ENCODE measurements at regions not wholly inside any gene's neighbourhood (a gene's known extent, or its start where the extent isn't known, plus 50 kb on each side); places are given as distances from the start of the nearest gene placed in this dataset.

DNA sequence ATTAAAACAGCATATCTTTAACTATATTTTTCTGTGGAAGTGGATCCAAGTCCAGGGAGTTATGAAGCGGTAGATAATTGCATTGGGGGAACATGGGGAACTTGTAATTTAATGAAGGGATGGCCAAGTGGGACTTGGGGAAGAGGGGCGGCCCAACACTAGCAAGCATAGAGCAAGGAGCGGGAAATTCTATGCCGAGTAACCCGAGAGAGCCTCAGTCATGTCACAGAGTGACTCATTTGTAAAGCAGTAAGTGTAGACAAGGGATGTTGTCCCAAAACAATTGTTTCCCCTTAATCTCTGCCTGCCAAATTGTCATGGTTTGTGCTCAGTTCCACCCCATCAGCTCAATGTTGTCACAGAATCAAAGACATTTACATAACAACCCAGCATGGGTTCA lies 620.1 kb downstream of the AJAP1 start:
- no peaks in the 10 kb centered on the region for H3K27me3 Mint-ChIP-seq
- ATAC-seq (replicated peaks) (no peak), DNase-seq (no peak)
- peaks cover 0 to 2% of the 10 kb centered on the region in 2 donors for H3K9me3 Mint-ChIP-seq
- no peak overlapping the region for H3K27ac Mint-ChIP-seq
- H3K4me3 Mint-ChIP-seq: no peak overlapping the region
- no peaks in the 10 kb centered on the region for H3K36me3 Mint-ChIP-seq
- no peaks in the 10 kb centered on the region for H3K4me1 Mint-ChIP-seq

DNA sequence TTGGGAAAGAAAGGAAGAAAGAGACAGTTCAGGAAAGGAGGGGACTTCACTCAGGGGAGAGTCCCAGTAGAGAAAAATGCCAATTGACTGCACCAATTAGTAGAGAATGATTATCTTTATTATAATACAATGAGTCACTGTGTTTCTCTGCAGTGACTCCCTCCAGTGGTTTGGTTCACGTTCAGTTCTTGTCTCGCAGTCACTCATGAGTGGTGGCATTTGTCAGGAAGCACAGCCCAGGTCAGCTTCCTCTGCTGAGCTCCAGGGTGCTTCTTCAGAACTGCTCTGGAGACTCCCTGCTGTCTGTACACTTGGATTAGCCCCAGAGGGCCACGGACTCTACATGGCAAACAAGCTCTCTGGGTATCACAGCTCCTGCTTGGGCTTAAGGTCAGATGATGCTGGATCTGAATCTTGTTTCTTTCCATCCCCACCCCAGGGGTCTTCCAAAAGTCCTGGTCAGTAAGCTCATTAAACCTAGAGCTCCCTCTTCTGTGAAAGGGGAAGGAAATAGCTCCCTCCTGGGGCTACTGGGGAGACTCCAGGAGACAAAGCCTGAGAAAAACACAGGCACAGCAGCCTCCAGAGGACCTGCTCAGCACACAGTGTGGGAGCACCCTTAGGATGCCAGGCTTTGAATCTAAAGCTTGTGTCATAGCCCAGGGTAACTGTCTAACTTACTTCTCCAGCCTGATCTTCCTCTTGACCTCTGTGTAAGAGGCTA lies 619.0 kb downstream of the AJAP1 start:
- Mint-ChIP-seq H3K4me1 (no peaks in the 10 kb centered on the region), H3K4me3 (no peak overlapping the region), H3K36me3 (peaks cover 0 to 4% of the 10 kb centered on the region in 2 donors), H3K9me3 (peaks cover 6 to 9% of the 10 kb centered on the region in 2 donors), H3K27ac (no peak overlapping the region), H3K27me3 (peaks cover 0 to 3% of the 10 kb centered on the region in 2 donors)
- ATAC-seq (replicated peaks): peak in 1 of 2 donors; percentile 65
- DNase-seq: no peak

DNA sequence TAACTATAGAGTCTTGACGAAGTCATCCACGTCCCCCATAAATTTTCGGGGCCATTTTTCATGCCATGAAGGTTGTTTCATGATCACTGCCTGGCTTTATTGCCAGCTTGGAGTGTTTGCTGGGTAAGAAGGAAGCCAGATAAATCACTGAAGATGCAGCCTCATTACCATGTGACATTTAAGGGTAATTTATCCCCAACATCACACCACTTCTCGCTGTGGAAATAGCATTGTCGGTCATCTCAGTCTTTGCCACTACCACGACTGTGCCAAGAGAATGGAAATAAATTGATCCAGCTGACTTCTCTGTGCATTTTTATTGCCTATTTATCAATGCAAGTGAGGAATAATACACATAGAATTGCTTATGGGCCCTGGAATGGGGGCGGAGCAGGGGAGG lies 617.9 kb downstream of the AJAP1 start:
- ATAC-seq (replicated peaks): no peak
- Mint-ChIP-seq H3K27ac (no peak overlapping the region), H3K4me1 (no peaks in the 10 kb centered on the region), H3K9me3 (peaks cover 7 to 9% of the 10 kb centered on the region in 2 donors), H3K27me3 (peaks cover 0 to 12% of the 10 kb centered on the region in 2 donors), H3K36me3 (peaks cover 0 to 4% of the 10 kb centered on the region in 2 donors), H3K4me3 (no peak overlapping the region)
- no peak for DNase-seq

DNA sequence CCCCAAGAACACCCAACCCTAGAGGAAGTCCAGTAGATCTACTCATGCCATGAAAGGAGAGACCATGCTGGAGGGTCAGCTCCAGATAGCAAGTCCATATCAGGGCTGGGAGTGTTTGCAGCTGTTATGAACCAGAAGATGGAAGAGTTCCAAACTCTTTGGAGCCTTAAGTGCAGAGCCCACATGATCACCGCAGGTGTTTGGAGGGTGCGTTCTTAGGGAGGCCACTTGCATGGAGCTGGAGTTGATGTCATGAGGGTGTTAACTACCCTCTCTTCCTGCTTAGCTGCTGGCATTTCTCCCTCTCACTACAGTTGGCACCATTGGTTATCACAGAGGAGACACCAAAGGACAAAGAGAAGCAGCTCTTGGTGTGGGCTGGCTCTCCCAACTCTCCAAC lies 616.9 kb downstream of the AJAP1 start:
- Mint-ChIP-seq H3K27ac (no peak overlapping the region), H3K36me3 (peaks cover 0 to 4% of the 10 kb centered on the region in 2 donors), H3K4me1 (no peaks in the 10 kb centered on the region), H3K4me3 (no peak overlapping the region), H3K9me3 (peaks cover 7 to 9% of the 10 kb centered on the region in 2 donors), H3K27me3 (peaks cover 0 to 12% of the 10 kb centered on the region in 2 donors)
- ATAC-seq (replicated peaks) (no peak), DNase-seq (no peak)

DNA sequence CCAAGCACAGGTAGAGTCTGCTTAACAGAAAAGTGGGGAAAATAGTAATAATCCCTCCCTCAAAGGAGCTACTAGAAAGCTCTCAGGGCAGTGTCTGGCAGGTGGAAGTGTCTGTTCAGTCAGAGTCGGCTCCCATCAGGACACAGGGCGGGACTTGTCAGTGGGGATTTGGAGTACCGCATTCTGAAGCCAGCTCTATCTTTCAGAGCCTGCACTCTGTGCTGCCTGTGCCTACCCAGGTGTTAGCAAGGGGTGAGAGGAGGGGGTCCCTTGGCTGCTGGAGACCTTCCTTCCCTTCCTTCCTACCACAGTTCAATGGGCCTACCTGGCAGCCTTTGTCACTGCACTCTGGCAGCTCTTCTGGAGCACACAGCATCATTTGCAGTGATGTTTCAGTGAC lies 615.5 kb downstream of the AJAP1 start:
- Mint-ChIP-seq H3K9me3 (peaks cover 7 to 9% of the 10 kb centered on the region in 2 donors), H3K4me3 (no peak overlapping the region), H3K36me3 (peaks cover 0 to 4% of the 10 kb centered on the region in 2 donors), H3K4me1 (no peaks in the 10 kb centered on the region), H3K27me3 (peaks cover 0 to 18% of the 10 kb centered on the region in 2 donors), H3K27ac (no peak overlapping the region)
- ATAC-seq (replicated peaks): no peak
- DNase-seq: no peak

DNA sequence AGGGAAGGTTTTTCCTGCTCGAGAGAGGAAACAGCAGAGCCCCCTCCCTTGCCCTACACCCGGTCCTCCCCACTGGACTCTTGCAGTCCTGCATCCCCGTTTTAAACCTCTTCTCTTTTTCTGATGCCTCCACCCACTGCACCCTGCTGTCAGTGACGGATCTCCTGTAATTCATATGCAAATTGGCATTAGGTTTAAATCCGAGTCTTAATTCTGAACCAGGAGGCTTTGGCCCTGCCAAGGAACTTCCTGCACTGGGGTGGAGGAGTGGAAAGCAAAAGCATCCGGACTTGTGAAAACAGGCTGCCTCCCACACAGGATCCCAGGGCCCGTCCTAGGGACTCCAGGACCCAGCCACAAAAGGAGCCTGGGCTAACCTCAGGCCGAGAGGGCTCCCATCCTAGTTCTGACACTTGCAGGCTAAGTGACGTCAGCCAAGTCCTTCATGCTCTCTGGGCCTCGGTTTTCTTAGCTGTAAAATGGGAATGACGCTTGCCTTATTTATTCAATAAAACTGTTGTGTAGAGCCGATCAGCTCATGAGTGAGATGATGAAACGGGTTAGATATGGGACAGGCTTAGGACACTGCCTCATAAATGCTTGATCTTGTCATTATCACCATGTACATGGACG lies 613.3 kb downstream of the AJAP1 start:
- Mint-ChIP-seq H3K27ac (no peak overlapping the region), H3K4me1 (no peaks in the 10 kb centered on the region), H3K9me3 (peaks cover 11 to 13% of the 10 kb centered on the region in 2 donors), H3K36me3 (peaks cover 0 to 4% of the 10 kb centered on the region in 2 donors), H3K4me3 (no peak overlapping the region), H3K27me3 (peaks cover 0 to 18% of the 10 kb centered on the region in 2 donors)
- DNase-seq (no peak), ATAC-seq (replicated peaks) (no peak)

DNA sequence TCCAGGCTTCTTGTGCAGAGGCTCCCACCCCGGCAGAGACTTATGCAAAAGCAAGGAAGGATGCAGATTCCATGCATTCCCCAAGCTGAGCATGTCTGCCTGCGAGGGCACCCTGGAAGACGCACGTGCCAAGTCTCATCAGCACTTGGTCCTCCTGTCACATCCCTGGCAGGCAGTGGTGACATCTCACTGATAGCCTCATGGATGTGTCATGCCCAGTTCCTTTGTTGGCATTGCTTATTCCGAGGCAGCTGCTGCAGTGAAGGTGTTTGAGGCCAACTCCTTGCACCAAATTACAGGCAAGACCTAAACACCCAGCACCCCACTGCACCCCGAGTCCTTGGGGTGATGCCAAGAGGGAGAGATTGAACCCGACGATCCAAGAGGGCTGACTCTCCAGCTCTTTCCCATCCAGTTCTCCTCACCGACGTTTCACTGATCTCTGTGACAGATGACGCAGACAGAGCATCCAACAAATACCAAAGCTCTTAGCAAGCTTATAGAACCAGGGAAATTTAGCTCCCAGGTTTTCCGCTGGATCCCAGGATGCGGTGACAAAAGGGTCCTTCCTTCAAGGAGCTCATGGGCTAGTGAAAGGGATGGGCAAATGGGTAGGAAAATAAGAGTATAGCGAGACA lies 611.1 kb downstream of the AJAP1 start:
- no peak for DNase-seq
- H3K27me3 Mint-ChIP-seq: peaks cover 0 to 18% of the 10 kb centered on the region in 2 donors
- no peak overlapping the region for H3K27ac Mint-ChIP-seq
- no peaks in the 10 kb centered on the region for H3K4me1 Mint-ChIP-seq
- H3K9me3 Mint-ChIP-seq: peaks cover 13% of the 10 kb centered on the region in 2 donors
- no peak overlapping the region for H3K4me3 Mint-ChIP-seq
- no peak for ATAC-seq (replicated peaks)
- peaks cover 0 to 4% of the 10 kb centered on the region in 2 donors for H3K36me3 Mint-ChIP-seq

DNA sequence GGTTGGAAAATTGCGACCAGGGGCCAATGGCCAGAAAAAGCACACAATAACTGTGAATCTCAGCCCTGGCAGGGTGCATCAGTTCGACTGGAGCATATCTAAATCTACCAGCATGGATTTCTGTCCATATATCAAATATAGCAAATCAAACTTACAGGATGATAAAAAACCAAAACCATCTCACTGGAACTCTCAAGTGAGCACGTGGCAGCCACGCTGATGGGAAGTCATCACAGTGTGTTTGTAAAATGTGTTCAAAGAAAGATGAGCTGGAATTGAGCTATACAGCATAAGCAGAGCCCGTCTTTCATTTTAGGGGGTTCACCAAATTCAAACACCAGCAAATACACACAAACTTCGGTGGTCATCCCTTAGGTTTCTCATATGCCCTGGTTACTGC lies 610.1 kb downstream of the AJAP1 start:
- no peak for ATAC-seq (replicated peaks)
- H3K36me3 Mint-ChIP-seq: peaks cover 0 to 4% of the 10 kb centered on the region in 2 donors
- H3K9me3 Mint-ChIP-seq: peaks cover 16 to 18% of the 10 kb centered on the region in 2 donors

DNA sequence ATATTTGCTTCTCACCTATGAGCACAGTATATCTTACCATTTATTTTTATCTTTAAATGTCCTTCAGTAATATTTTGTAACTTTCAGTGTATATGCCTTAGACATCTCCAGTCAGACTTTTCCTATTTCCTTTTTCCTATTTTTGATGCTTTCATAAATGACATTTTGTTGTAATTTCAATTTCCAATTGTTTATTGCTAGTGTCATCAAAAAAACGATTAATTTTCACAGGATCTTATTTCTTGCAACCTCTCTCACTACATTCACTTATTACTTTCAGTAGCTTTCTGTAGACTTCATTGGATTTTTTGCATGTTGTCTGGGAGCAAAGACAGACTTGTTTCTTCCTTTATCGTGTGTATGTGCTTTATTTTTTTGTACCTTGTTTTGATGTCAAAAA lies 602.4 kb downstream of the AJAP1 start:
- no peak for ATAC-seq (replicated peaks)
- H3K9me3 Mint-ChIP-seq: peaks cover 17 to 18% of the 10 kb centered on the region in 2 donors
- H3K27me3 Mint-ChIP-seq: no peaks in the 10 kb centered on the region
- H3K4me1 Mint-ChIP-seq: no peaks in the 10 kb centered on the region
- no peak overlapping the region for H3K27ac Mint-ChIP-seq
- DNase-seq: no peak
- no peak overlapping the region for H3K4me3 Mint-ChIP-seq
- H3K36me3 Mint-ChIP-seq: no peaks in the 10 kb centered on the region

More for the DNA sequence above, 610.1 kb downstream of the AJAP1 start:
- DNase-seq: no peak
- Mint-ChIP-seq H3K4me1 (no peaks in the 10 kb centered on the region), H3K27ac (no peak overlapping the region), H3K27me3 (peaks cover 0 to 18% of the 10 kb centered on the region in 2 donors), H3K4me3 (no peak overlapping the region)

DNA sequence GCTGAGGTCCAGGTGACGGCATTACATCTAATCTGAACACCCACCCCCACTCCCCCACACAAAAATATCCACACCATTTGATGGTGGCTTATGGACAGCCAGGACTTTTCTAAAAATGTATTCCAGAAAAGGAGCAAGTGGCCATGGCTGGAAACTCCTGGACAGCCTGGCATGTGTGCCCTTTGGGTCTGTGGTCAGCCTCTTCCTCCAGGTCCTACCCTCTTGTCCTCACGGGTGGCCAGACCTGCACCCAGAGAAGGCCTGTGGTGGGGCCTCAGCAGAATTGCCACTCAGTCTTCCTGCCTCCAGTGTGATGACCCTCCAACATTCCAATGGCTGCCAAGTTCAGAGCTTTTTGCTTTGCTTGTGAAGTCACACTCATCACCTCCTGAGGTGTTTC lies 600.6 kb downstream of the AJAP1 start:
- no peak overlapping the region for H3K27ac Mint-ChIP-seq
- H3K36me3 Mint-ChIP-seq: no peaks in the 10 kb centered on the region
- no peak for DNase-seq
- H3K9me3 Mint-ChIP-seq: peaks cover 20% of the 10 kb centered on the region in 2 donors
- H3K4me1 Mint-ChIP-seq: no peaks in the 10 kb centered on the region
- H3K4me3 Mint-ChIP-seq: no peak overlapping the region
- no peaks in the 10 kb centered on the region for H3K27me3 Mint-ChIP-seq
- ATAC-seq (replicated peaks): no peak

DNA sequence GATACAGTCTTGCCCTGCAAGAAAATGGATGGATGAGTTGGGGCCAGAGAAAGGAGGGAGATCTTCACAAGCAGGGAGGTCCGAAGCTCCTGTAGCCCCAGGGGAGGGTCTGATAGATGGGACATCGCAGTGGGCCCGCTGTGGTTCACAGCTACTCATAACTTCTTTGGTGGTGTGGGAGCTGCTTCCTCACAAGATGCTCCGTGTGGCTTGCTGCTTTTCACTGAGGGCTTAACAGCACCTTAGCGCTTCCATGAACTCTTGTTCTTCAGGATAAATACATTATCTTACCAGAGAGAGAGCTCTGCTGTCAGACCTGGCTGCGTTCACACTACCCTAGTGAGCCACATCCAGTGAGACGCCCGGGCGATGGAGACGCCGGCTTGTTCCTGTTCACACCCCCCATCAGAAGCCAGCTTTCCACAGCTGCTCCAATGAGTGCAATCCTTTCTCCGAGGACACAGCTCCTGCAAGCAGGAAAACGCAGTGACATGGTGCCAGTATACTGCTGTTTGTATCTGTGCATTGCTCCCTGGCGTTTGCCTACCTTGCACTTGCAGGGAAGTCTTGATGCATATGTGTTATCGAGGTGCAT lies 599.8 kb downstream of the AJAP1 start:
- no peak overlapping the region for H3K27ac Mint-ChIP-seq
- peaks cover 15% of the 10 kb centered on the region in 2 donors for H3K9me3 Mint-ChIP-seq
- no peak for DNase-seq
- H3K4me3 Mint-ChIP-seq: no peak overlapping the region
- H3K4me1 Mint-ChIP-seq: no peaks in the 10 kb centered on the region
- no peak for ATAC-seq (replicated peaks)
- H3K36me3 Mint-ChIP-seq: no peaks in the 10 kb centered on the region
- peaks cover 0 to 3% of the 10 kb centered on the region in 2 donors for H3K27me3 Mint-ChIP-seq

DNA sequence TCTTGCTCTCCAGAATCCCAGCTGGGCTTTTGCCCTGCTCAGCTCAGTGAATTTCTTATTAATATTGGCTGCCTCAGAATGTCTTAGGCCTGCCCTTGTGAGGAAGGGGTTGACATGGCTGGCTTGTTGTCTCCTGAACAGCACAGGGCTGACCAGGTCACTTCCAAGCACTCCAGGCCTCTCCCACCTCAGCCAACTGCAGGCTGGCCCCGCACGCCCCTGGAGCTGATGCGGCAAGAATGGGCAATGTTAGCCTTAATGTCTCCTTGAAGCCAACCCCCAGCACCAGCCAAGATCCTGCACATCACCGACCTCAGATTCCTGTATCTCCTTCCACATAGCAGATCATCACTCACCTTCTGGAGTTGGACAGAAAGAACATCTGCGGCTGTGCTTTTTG lies 598.6 kb downstream of the AJAP1 start:
- H3K4me1 Mint-ChIP-seq: no peaks in the 10 kb centered on the region
- H3K27me3 Mint-ChIP-seq: peaks cover 0 to 6% of the 10 kb centered on the region in 2 donors
- no peak overlapping the region for H3K27ac Mint-ChIP-seq
- no peak overlapping the region for H3K4me3 Mint-ChIP-seq
- ATAC-seq (replicated peaks) (no peak), DNase-seq (no peak)
- no peaks in the 10 kb centered on the region for H3K36me3 Mint-ChIP-seq
- H3K9me3 Mint-ChIP-seq: peaks cover 6 to 9% of the 10 kb centered on the region in 2 donors

DNA sequence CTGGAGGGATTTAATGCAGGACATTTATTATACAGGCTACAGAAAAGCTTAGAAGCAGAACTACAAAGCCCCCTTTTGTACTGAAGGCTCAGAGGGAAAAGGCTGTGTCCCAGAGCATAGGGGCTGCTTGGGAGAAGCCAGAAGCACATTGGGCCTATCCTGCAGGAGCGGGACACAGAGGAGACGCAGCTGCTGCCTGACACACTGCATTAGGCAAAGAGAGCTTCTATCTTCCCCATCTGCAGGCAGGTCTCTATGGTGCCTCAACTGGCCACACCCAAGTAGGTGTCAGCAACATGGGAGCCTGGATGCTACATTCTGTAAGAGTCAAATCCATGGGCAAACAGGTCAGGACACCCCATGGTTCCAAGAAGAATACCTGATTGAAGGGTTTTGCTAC lies 595.9 kb downstream of the AJAP1 start:
- peaks cover 0 to 6% of the 10 kb centered on the region in 2 donors for H3K27me3 Mint-ChIP-seq
- peaks cover 7 to 20% of the 10 kb centered on the region in 2 donors for H3K9me3 Mint-ChIP-seq
- H3K4me3 Mint-ChIP-seq: no peak overlapping the region
- no peaks in the 10 kb centered on the region for H3K36me3 Mint-ChIP-seq
- H3K4me1 Mint-ChIP-seq: no peaks in the 10 kb centered on the region
- no peak for ATAC-seq (replicated peaks)
- no peak for DNase-seq
- no peak overlapping the region for H3K27ac Mint-ChIP-seq

DNA sequence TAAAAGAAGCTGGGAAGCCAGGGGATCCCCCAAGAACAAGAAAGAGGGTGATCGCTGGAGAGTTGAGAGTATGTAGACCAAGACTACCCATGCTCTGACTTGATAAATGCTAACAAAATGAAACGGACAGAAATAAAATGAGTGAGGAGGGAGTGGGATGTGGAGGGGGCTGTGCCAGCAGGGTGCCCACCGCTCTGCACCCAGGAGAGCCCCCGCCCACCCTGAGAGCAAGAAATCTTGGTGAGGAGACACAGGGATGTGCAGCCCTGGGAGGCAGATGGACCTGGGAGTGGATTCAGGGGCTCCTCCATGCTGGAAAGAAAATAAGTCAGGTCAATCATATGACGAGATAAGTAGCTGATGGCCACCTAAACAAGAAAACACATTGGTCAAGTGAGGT lies 590.9 kb downstream of the AJAP1 start:
- Mint-ChIP-seq H3K36me3 (no peaks in the 10 kb centered on the region), H3K4me3 (no peak overlapping the region), H3K4me1 (no peaks in the 10 kb centered on the region), H3K27me3 (peaks cover 0 to 6% of the 10 kb centered on the region in 2 donors), H3K27ac (no peak overlapping the region), H3K9me3 (peaks cover 9 to 22% of the 10 kb centered on the region in 2 donors)
- ATAC-seq (replicated peaks): no peak
- DNase-seq: no peak

Measured in stimulated activated naive B cell treated with anti-CD40 and anti-IgM and Interleukin-4, amounts not matched to agents 10 μg/mL and 1 μg/mL and 100 μg/mL, for 72 hours (primary cell).